Sigmoid colon (tissue), 4 donors: ENCODE measurements at regions not wholly inside any gene's neighbourhood (a gene's known extent, or its start where the extent isn't known, plus 50 kb on each side); places are given as distances from the start of the nearest gene placed in this dataset.

Experiments
- CTCF ChIP-seq, 4 experiments: fragments of 450-650 bp in 3 of 4; fragments of 200-600 bp in 1 of 4; IDR thresholded peaks; one replicate each; pipeline ENCODE4 v1.5.1; 2016 to 2019; ENCODE audit warnings: antibody characterized with exemption in 4 of 4, mild to moderate bottlenecking in 3 of 4, moderate library complexity in 2 of 4
- EP300 ChIP-seq, 4 donors: sonication (generic); formaldehyde crosslinking; IDR thresholded peaks; one replicate each; pipeline ENCODE4 v1.6.1; 2017; ENCODE audit warnings: antibody characterized with exemption in 4 of 4
- POLR2AphosphoS5 ChIP-seq, 4 donors: sonication (generic); formaldehyde crosslinking; IDR thresholded peaks; one replicate each; pipeline ENCODE4 v1.6.1; 2017; ENCODE audit warnings: antibody characterized with exemption in 4 of 4

GRCh38 chr4:55259294-55259693 is 86.7 kb upstream of the SRD5A3 start:
- no peak for TF ChIP-seq POLR2AphosphoS5 (IDR thresholded peaks at IDR 0.05)
- TF ChIP-seq CTCF (IDR thresholded peaks at IDR 0.05) = no peak
- no peak for TF ChIP-seq EP300 (IDR thresholded peaks at IDR 0.05)
